ENCODE measurements at regions not wholly inside any gene's neighbourhood (a gene's known extent, or its start where the extent isn't known, plus 50 kb on each side); places are given as distances from the start of the nearest gene placed in this dataset.

DNA sequence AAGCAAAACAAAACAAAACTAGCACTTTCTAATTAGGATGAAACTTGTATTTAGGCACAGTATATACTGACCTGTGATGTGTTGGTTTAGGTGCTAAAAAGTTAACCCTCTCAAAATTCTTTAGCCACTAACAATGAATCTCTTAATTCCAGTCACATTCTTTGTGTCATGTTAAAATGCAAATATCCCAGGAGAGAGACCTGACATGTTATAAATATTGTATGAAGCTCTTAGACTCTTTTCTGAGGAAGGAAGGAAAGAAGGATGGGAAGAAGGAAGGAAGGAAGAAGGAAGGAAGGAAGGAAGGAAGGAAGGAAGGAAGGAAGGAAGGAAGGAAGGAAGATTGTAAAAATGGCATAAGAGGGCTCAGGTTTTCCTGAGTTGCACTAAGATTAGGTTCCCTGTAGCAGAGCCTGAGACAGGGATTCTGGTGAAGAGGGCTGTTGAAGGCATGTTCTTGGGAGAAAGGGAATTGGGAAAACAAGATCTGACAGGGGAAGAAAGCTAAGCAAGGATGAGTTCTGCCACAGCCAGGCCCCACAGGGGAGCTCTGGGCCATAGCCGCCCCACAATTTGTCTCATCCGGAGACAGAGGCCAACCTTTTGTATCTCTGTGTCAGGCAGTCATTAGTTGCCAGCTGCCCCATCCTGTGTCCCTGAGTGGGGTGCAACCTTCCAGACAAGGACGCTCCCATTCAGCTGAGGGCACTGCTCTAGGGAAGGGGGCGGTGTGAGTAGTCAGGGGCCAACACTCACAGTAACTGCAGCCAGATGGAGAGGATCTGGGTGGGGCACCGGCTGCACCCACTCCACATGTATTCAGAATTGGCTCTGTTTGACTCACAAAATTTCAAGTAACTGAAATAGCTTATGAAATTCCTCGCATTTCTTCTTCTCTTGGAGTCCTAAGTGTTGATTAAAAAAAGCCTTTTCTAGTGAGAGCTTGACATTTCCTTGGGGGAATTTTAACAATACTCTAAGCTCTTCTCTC is 189.3 kb upstream of the ARG1 start:
- no peak for DNase-seq

DNA sequence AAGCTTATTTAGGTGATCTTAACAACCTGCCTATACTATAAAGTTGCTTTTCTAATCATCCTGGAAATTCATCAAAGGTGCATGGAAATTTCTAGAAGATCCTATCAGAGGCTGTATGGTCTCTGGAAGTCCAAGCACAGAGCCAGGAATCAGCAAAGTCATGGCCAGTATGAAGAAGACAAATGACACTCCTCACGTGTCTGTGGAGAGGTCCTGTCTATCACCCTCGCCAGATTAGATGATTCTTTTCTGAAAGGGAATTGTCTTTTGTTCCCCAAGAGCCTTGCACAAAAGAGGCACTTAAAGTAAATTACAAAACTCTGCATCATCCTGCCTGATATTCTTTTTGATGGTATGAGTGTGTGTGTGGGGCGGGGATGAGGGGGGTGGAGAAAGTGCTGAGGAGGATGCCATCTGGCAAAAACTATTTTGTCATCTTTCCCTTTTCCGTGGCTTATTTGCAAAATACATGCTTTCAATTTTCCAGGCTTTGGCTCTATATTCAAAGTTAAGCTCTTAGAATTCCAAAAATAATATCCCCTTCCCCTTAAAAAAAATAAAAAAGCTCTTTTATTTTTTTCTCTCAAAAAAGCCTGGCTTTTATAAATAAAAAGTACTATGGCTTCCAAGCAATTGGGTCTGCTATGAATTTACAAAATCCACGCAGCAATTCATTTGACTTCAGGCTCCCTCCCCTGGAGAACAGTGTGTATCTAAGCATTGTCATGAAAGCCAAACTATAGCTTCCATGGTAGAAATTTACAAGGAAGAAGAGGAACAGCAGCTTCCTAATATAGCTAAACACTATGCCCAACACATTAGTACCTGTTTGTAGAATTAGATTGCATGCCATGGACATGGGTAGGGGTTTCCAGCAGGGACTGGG is 185.2 kb upstream of the ARG1 start:
- DNase-seq, result no peak

DNA sequence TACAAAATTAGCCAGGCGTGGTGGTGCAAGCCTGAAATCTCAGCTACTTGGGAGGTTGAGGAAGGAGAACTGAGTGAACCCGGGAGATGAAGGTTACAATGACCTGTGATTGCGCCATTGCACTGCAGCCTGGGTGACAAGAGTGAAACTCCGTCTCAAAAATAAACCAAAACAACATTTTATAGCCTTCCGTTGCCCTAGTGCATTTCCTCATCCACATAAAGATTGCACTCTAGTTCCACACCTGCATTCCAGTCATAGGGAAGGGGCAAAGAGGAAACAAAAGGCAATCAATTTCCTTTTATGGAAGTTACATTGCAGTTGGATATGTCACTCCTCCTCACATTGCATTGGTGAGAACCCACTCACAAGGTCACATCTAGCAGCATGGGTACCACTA is 182.7 kb upstream of the ARG1 start:
- no peak for DNase-seq

DNA sequence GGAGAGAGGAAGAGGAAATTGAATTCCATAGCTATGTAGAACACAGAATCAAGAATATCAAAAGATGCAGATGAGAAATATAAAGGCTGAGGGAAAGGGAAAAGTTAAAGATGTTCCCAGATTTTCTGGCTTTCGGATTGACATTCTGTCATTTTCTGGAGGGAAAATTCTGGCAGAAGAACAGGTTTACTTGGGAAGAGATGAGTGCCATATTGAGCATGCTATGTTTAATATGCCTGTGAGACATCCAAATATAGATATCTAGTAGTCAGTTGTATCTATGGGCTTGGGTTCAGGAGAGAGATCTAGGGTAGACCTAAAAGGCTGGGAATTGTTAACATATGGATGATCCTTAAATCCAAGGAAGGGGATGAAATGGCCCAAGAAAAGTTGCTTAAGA is 181.9 kb upstream of the ARG1 start:
- DNase-seq, result no peak

DNA sequence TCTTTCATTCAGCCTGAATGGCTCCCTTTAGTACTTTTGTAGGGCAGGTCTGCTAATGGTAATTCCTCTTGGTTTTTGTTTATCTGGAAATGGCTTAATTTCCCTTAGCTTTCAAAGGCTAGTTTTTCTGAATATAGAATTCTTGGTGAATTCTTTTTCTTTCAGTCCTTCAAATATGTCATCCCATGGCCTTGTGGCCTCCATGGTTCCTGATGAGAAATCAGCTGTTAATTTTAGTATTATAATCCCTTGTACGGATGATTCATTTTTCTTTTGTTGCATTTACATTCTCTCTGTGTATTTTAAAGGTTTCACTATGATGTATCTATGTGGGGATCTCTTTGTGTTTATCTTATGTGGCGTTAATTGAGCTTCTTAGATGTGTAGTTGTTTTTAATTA is 179.6 kb upstream of the ARG1 start:
- DNase-seq, result no peak

DNA sequence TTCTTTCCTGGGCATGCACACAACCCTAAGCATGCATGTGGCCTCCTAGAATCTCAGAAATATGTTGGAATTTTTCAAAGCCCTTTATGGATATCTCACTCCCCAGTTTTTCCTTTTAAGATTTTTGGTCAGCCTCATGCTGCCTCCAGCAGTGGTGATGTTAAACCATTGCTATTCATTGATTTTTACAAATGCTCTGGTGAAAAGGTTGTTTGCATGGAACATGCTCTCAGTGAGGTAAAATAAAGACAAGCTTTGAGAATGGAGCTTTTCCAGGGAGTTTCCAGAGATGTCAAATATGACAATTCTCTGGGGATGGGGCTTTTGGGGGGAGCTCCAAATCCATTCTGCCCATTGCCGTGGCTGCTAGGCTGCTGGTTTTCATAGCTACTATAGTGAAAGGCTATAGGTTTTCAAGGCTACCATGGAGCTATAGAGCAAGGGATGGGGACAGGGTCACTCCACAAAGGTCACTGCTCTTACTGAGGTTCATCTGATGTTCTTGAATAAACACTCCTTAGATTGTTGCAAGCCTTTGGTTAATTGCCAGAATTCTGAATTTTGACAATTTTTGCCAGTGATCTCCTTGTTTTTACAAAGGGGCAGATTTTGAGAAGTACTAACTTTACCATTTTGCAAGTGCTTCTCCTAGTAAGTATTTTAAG is 178.1 kb upstream of the ARG1 start:
- DNase-seq, result no peak

DNA sequence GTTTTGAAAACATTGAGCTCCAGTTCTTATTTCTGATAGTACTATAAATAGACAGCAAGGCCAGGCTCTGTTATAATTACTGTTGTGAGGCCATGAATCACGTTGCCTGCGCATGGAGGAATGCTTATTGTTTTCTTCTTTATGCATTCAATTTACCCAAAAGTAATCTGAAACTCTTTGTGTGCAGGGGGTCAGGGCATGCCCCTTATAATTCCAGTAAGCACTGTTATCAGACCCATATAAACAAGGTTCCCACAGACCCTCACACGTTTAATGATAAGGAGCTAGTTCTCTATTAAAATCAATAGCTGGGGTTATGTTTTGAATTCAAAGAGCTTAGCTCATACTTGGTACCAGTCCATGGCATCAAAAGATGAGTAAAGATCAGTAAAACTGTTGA is 174.8 kb upstream of the ARG1 start:
- DNase-seq, result no peak

DNA sequence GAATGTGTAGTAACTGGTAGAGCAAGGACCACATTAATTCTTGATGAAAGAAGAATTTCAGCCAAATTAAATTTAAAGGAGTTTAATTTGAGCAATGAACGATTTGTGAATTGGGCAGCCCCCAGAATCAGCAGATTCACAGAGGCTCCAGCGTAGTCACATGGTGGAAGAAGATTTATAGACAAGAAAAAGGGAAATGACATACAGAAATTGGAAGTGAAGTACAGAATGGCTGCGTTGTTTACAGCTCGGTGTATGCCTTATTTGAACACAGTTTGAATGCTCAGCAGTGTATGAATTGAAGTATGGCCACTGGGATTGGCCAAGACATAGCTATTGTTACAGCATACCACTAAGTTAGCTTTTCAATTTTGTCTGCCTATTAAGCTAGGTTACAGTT is 173.6 kb upstream of the ARG1 start:
- DNase-seq, result no peak

DNA sequence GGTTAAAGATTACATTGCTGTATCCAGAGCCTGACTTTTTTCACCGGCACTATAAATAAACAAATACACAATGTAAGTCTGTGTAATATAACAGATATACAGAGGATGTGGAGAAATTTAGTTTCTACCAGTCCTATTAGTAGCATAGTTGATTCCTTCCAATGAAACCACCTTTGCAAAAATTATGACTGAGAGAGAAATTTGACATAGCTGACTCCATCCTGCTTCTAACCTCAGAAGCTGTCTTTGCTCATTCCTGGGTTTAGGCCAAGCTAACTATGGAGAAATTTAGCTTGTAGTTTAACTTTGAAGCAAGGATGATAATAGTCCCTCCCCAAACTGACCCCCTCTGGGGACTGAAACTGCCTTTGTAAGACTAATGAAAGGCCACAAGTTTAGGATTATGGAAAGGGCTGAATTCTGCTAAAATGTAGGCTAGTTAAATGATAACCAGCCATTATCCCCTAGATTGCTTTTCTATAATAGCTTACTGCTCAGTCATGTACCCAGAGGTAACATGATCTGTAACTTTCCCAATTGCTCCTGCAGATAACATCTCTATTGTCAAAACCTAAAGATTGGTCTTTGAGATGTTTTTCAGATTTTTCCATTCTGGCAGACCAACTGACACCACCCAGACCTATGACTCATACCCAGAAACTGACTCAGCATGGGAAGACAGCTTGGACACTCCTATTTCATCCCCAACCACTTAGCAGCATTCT is 172.8 kb upstream of the ARG1 start:
- DNase-seq, result no peak

DNA sequence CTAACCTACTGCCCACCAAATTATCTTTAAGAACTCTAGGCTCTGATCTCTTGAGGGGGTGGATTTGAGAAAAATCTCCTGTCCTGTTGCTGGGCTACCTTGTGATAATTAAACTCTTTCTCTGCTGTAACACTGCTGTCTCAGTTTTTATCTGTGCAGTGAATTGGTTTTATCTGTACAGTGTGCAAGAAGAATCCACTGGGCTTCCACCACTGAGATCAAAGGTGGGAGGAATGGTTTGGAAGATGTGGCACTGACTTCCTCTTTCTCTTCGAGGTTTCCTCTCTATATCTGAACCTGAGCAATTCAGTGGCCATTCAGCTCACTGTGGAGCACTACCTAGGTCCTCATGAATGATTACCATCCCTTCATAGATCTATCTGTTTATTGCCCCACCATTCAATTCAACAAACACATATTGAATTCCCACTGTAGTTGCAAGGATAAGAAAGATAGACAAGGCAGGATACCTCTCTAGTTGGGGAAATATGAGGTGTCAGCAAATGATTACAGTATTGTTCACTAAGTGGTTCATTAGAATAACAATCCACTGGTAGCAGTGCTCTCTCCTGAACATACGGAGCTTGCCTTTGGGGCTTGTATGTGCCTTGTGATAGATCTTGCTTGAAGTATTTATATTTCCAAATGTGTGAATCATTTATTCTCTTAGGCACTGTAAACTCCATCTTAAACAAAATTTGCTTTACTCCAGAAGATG is 172.1 kb upstream of the ARG1 start:
- no peak for DNase-seq

DNA sequence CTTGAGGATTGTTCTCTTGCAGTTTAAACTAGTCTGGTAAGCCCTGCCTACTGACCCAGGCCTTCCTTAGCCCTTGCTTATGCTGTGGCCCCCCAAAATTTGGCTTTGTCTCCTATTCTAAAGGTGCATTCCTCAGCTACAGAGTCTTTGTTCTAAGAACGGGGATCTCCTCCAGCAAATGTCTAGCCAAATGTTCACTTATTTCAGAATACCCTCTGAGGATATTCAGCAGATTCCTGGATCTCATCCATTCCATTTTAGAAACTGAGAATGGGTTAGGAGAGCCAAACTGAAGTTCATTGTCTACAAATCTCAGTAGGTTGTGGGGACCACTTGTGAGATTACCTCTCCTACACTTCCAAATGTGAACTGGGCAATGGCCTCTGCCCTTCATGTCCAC is 164.2 kb upstream of the ARG1 start:
- DNase-seq, result no peak

DNA sequence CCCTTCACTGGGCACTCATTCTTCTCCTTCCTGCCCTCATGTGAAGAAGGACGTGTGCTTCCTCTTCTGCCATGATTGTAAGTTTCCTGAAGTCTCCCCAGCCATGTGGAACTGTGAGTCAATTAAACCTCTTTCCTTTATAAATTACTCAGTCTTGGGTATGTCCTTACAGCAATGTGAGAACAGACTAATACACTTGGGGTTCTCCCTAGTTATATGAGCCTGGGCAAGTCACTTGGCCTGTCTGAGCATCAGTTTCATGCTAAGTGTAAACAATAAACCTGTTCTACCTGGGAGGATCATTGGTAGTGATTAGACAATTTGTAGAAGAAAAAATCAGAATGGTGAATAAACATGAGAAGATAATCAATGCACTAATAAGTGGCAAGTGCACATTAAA is 162.2 kb upstream of the ARG1 start:
- DNase-seq, result no peak

DNA sequence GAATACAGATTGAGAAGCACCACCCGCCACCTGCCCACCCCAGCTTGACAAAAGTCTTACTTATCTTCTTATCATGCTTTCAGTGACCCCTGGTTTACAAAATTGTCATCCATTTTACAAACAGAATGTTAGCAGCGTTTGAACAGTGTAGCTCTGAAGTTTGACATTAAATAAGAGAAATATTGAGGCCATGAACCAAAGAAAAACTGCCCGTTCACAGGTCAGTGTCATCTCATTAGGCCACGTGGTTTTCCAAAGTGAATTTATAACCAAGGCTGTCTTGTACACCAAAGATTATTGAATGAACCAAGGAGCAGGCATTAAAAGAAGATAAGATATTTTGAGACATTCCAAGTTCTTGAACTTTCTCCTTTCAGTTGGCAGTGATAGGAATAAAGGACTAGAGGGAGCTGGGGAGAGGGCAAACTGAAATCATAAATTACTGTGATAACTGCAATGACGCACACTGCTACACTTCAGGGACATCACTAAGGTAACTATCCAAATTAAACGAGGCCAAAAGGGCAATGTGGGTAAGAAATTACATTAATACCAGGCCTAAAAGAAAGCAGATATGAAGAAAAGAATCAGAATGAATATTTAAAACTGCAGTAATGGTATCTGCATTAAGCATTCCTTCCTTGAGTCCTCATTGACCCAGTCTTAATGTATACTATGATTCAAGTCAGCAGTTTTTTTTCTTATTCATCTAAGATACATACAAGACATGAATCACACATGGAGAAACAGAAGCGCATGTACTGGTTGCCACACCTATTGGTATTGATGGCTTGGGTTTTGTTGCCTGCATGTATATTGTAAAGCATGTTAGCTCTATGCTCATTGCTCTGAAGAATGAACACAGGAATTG is 159.8 kb upstream of the ARG1 start:
- DNase-seq, result no peak

DNA sequence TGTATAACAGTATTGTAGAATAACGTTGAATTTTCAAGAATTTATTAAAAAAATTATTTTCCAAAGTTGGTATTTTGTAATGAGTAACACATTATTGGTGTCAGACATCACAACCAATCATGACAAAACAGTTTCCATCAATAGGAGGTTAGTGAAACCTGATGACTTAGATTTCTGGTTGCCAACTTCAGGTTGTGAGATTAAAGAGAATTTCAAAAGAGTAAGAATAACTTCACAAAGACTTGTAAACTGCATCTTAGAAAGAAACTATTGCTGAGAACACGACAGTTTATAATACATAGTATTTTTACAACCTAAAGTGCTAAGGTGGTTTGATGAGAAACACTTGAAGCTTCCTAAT is 159.2 kb upstream of the ARG1 start:
- DNase-seq, result no peak

DNA sequence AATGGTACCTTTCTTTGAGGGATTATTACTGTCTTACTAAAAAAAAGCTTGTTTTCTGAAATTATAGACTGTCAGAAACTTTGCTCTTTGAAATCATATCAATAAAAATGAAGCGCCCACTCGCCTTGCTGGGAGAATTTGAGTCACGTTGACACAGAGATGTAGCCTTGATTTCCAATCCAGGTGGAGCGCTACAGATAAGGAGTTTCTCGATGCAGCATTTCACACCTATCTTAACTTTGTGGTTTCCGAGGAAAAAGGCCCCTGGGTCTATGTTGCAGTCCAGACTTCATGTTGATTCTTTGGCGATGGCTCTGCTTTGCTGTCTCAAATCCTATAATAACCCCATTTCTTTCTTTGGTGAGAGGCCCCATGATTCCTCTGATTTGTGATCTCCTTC is 158.1 kb upstream of the ARG1 start:
- DNase-seq, result no peak

DNA sequence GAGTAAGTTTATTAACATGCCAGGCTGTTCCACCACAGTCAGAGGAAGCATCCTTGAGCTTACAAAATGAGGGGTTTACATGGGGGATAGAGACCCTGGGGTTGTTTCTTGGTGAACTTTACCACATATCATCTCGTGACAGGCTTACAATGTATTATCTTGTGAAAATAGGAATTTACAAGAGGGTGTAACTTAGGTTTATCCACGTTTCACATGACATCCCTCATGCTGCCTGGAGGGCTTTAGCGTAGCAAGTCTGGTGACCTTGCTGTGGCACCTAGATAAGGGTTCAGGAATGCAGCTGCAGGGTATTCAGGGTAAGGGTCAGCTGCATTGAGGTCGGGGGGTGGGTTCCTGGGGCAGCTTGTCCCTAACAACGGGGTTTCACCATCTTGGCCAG is 154.6 kb upstream of the ARG1 start:
- no peak for DNase-seq

DNA sequence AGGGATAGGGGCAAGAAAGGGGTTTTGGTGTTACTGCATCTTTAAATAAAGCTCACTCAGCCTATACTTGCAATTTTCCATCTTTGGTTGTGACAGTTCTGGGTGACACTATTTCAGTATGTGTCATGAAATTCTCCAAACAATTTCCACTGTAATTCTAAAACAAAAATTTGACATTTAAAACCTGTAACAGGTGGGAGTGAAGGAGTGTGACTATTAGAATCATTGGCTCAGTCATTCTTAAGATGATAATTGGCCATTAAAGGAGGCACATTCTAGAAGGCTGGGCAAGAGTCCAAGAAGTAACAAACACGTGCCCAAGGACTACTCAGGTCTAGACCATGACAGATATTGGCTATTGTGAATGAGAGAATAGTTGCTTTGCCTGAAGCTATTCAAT is 153.3 kb upstream of the ARG1 start:
- no peak for DNase-seq

DNA sequence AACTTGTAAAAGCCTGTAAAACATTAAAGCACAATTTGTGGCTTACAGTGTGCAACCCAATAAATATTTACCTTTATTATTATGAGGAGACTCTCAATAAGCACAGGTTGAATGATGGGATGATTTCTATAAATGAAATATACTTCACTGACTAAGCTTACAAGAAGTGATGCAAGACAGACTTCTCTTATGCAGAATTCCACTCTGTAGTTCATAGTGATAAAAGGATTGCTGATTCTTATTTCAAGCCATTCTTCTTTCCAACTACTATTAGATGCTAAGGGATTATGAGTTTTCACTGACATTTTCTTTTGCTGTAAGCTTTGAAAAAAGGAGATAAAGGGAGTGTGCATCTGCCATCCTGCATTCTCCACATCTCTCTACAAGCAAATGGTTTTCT is 149.0 kb upstream of the ARG1 start:
- no peak for DNase-seq

DNA sequence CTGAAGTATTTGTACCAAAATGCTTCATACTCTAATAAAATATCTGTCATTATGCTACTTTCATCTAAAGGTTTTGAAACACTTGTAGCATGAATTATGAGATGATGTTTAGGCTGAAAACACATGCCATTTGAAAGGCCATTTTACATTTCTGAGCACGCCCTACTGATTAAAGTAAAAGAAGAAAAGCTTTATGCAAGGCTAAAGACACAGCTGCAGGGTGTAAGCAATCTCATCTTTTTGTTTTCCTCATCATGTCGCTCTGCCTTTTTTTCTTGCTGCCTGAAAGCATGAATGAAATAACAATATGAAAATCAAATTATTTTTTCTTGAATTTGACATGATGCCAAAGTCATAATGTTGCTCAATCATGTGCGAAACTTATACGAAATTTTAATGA is 148.6 kb upstream of the ARG1 start:
- DNase-seq, result no peak

DNA sequence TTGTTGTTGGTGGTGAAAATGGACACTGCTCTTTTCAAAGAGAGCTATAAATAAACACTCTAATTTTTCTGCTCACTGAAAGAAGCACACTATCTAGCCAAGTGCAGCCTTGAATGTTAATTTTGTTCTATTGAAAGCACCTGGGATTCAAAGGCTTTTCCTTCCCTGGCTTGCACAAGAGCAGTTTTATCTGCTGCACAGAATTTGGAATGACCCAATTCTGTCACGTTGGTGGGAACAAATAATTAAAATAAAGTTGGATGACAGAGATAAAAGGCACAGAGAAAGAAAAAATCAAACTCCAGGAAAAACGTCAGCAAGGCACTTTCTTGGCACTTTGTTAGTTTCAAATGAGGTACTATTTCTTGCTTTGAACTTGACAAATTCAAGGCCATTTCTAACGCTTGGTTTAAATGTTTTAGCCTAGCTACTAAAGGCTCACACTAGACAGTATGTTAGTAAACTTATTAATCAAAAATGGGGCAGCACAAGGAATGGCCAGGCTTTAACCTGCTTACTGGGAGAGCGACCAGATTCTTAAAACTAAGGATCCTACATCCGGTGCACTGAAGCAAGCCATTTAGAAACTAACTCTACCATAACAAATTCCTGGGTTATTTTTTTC is 145.5 kb upstream of the ARG1 start:
- no peak for DNase-seq

DNA sequence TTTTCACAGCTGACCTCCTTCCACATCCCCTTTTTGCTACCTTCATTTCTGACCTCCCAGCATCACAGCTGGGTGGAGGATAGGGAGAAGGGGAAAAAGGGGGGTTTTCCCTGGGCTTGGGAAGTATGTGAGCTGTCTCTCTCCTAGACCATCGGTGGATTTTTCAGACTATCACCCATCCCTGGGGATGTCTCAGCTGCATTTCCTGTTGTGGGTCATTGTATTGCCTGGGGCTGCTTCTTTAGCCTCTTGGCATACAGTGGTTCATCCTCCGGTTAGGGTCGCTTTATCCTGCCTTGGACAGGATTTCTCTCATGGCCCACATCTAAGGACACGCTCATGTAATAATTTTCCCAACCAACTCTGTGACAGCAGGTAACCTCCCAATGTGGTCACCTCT is 142.5 kb upstream of the ARG1 start:
- no peak for DNase-seq
